Activated CD4-positive, alpha-beta T cell treated with anti-CD3 and anti-CD28 coated beads, Interleukin-2, amount 50 U/mL, for 24 hours (primary cell): ENCODE measurements at regions not wholly inside any gene's neighbourhood (a gene's known extent, or its start where the extent isn't known, plus 50 kb on each side); places are given as distances from the start of the nearest gene placed in this dataset.

Source experiments
- DNase-seq, 2 donors: peaks; one replicate each; pipeline ENCODE4 v3.0.0-alpha.2; 2020; ENCODE audit warnings: low read depth in 1 of 2, low spot score in 1 of 2

GRCh38 chr10:44042075-44042770, 342.7 kb downstream of the CXCL12 start:
- DNase-seq: no peak

GRCh38 chr10:44039599-44039998, 345.3 kb downstream of the CXCL12 start:
- no peak for DNase-seq

DNA sequence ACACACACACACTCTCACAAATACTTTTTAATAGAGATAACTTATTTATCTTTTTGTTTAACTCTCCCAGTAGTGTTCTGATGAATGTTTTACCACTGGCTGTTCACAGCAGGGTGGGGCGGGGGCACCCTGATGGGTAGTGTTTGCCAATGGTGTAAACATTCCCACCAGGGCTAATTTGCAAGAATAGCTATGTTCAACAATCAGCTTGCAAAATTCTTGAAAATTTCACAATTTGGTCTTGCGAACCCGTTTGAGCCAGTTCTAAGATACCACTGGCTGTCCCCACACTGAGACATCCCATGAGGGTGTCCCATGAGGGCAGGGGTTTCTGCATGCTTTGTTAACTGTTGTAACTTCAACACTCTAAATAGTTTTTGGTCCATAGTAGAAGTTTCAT, 348.5 kb downstream of the CXCL12 start:
- no peak for DNase-seq

GRCh38 chr10:44035474-44036197, 349.3 kb downstream of the CXCL12 start:
- no peak for DNase-seq

DNA sequence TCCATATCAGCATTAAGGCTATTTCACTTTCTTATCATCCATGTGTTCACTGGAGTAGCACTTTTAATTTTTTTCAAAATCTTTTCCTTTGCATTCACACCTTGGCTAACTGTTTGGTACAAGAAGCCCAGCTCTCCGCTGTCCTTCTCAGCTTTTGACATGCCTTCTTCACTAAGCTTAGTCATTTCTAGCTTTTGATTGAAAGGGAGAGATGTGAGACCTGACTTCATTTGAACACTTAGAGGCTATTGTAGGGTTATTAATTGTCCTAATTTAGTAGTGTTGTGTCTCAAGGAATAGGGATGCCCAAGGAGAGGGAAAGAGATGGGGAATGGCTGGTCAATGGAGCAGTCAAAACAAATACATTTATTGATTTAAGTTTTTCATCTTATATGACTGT, 350.0 kb downstream of the CXCL12 start:
- DNase-seq: no peak

GRCh38 chr10:44033008-44033407, 351.9 kb downstream of the CXCL12 start:
- DNase-seq: no peak

DNA sequence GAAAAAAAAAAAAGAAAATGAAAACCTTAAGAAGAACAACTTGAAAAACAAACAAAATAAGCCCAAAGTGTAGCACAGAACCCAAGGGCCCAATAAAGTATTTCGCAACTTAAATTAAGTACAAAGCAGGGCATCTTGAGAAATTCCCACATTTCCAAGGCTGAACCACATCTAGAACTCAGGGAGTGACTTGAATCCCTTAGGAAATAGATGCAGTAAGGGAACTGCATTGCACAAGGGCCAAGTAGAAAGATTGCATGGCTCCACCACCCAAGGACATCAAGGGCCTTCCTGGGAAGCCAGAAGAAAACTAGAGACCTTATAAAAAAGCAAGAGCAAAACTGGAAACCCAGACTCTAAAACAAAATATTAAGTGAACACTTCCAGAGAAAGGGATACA, 352.7 kb downstream of the CXCL12 start:
- DNase-seq: no peak

- no peak for DNase-seq
These were observed 354.2 kb downstream of the CXCL12 start for GRCh38 chr10:44030738-44031137.

DNA sequence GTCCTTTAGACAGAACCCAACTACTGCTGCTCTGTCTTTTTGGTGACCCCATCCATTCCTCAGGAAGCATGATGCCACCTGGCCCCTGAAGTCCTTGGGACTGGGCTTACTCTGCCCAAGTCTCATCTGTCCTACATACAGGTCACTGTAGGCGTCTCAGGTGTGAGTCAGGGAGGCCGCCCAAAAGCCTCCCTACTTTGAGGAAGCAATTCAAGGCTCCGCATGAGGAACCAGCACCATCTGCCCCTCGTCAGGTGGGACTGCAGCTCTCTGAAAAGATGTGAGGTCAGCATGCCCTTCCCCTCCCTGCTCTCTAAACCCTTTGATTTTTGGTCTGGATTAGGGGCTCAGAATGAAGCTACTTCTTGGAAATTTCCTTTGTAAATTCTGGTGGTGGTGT, 354.8 kb downstream of the CXCL12 start:
- peak in 1 of 2 donors; percentile 3 for DNase-seq

- DNase-seq: no peak
These were observed 356.3 kb downstream of the CXCL12 start for GRCh38 chr10:44028384-44029137.

DNA sequence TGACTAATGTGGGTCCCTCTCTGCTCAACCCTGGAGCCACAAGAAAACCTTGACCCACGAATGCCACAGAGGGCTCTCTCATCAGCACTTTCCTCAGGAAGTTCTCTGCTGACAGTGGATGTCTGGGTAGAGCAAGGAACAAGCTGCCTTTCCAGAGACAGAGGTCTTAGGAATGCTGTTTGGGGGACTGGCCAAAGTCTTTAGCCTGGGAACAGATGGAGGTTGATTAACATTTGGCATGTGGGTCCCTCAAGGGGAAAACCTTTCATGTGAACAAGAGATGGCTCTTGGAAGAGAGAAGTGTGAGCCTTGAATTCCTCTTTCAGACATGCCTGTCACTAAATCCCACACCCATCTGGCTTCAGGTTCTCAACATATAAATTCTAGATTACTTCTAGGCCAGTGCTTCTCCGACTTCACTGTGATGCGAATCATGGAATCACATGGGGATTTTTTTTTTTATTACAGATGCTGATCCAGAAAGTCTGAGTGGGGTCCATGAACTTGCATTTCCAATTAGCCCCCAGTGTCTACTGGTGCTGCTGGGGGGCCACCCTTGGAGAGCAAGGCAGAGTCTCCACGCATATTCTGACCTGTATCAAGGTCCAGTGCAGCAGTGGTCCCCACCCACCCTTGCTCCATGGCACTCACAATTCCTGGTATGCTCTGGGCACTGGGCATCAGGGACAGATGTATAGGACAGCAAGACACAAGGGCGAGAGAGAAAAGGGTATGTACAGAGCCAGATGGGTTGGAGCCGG, 360.4 kb downstream of the CXCL12 start:
- no peak for DNase-seq

- DNase-seq: no peak
These were observed 361.4 kb downstream of the CXCL12 start for GRCh38 chr10:44023517-44023916.

DNA sequence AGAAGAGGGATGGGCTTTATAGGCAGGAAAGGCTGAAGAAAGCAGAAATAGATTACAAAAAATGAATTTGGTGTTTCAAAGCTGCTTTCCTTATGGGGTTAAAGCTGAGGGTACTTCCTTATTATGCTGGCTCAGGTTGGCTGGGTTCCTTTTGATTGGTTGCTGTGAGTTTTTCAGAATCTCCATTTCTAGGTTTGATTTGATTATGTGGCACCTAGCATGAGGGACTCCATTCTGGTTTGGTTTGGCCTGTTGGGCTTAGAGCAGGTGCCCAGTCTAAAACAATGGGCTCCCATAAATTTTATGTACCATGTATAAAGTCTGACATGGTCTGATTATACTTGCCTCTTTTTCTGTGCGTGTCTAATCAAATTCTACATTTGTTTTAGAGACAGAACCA, 362.7 kb downstream of the CXCL12 start:
- no peak for DNase-seq

- no peak for DNase-seq
These were observed 364.4 kb downstream of the CXCL12 start for GRCh38 chr10:44020322-44021111.

DNA sequence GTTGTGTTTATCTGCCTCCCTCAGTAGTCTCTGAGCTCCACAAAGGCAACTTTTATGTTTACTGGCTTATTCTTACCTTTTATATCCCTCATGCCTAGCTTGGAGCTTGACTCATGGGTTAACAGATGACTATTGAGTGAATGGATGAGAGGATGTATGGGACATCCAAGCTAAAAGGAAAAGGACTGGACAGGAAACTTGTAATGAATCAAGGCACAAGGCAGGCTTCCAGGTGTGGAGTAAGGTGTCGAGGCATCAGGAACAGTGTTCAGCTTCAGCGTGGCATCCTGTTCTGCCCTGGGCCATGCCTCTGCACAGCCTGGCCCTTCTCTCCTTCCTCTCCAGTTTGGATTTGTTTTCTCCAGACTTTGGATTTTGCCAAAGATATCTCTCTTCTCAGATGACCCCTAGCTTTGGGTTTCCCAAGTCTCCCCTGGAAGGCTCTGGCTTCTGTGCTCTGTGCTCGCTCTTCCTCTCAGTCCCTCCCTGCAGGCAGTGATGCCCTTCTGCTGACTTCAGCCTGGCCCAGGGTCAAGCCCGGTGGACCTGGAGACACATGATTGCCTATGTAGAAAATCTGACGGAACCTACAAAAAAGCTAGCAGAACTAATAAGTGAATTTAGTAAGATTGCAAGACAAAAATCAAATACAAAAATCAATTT, 367.3 kb downstream of the CXCL12 start:
- no peak for DNase-seq

DNA sequence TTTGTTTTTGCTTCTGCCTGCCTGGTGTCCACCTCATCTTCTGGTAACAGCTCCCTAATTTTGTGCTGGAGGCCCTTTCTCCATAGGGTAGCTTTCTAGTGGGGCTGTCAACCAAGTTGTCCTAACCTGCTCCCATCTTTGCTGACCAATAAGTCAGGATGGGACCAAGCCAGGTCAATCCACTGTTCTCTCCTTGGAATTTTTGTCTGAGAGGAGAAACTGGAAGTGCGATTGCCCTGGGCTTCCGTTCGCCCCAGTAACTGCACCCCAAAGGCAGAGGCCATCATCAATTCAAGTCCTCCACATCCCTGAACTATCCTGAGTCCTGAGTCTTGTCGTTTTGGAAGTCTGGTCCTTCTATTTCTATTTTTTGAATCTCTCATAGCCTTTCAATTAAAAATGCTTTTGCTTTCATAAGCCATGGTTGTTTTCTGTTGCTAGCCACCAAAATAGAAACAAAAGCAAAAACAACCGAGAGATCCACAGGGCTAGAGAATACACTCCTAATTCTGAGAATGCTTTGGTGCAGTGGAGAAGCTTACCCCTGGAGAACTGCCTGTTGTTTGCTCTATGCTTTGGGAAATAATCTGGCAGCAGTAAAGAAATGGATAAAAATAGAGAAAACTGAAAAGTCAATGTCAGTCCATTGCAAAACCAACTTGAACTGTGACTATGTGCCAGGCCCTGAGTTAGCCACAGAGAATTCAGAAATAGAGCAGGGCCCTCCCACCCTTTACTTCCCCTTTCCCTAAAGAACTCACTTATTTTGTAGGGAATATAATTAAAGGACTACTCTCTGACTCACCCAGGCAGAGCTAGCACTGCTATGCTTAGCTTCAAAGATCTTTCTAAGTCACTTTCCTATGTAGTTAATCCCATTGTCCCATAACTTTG, 368.1 kb downstream of the CXCL12 start:
- no peak for DNase-seq

GRCh38 chr10:44015702-44016500, 367.2 kb upstream of the ZNF32 start:
- no peak for DNase-seq

- no peak for DNase-seq
These were observed 366.1 kb upstream of the ZNF32 start for GRCh38 chr10:44014644-44015250.
